ENCODE measurements at regions not wholly inside any gene's neighbourhood (a gene's known extent, or its start where the extent isn't known, plus 50 kb on each side); places are given as distances from the start of the nearest gene placed in this dataset.

- 47 to 67% methylated on average over 6 to 7 of the region's 7 CpGs for WGBS, 2 donors
- Histone ChIP-seq H3K36me3 (no peaks in the 10 kb centered on the region), H3K4me1 (no peaks in the 10 kb centered on the region), H3K9me3 (no peaks in the 10 kb centered on the region), H3K27me3 (no peaks in the 10 kb centered on the region), H3K27ac (no peak overlapping the region), H3K4me3 (no peak overlapping the region)
- no peak for TF ChIP-seq EP300 (IDR thresholded peaks at IDR 0.05)
- no peak for TF ChIP-seq CTCF (IDR thresholded peaks at IDR 0.05)
- TF ChIP-seq POLR2AphosphoS5 (IDR thresholded peaks at IDR 0.05): no peak
- no peak for TF ChIP-seq POLR2A (IDR thresholded peaks at IDR 0.05)
- DNase-seq (peak in 1 of 2 donors; percentile 54), ATAC-seq (ENCODE audit: low FRiP score in 2 of 2) (no peak)
These were observed 57.0 kb upstream of the MRPS22 start for GRCh38 chr3:139286825-139287224.

- no peak for DNase-seq
- TF ChIP-seq POLR2A (IDR thresholded peaks at IDR 0.05) (no peak), EP300 (IDR thresholded peaks at IDR 0.05) (no peak), CTCF (IDR thresholded peaks at IDR 0.05) (no peak), POLR2AphosphoS5 (IDR thresholded peaks at IDR 0.05) (no peak)
- WGBS, 2 donors: 80 to 92% methylated on average over 1 to 4 of the region's 4 CpGs
- no peaks in the 10 kb centered on the region for H3K27me3 ChIP-seq
- ATAC-seq (ENCODE audit: low FRiP score in 2 of 2): no peak
- H3K4me1 ChIP-seq: no peaks in the 10 kb centered on the region
- no peak overlapping the region for H3K4me3 ChIP-seq
- H3K36me3 ChIP-seq: no peaks in the 10 kb centered on the region
- no peak overlapping the region for H3K27ac ChIP-seq
- H3K9me3 ChIP-seq: no peaks in the 10 kb centered on the region
These were observed 56.3 kb upstream of the MRPS22 start for GRCh38 chr3:139287557-139287956.

GRCh38 chr3:139288266-139288821 is 55.5 kb upstream of the MRPS22 start:
- TF ChIP-seq POLR2A (IDR thresholded peaks at IDR 0.05) (no peak), EP300 (IDR thresholded peaks at IDR 0.05) (no peak), CTCF (IDR thresholded peaks at IDR 0.05) (no peak), POLR2AphosphoS5 (IDR thresholded peaks at IDR 0.05) (no peak)
- no peaks in the 10 kb centered on the region for H3K9me3 ChIP-seq
- ATAC-seq (ENCODE audit: low FRiP score in 2 of 2): no peak
- no peaks in the 10 kb centered on the region for H3K4me1 ChIP-seq
- H3K27me3 ChIP-seq: no peaks in the 10 kb centered on the region
- no peaks in the 10 kb centered on the region for H3K36me3 ChIP-seq
- no peak overlapping the region for H3K27ac ChIP-seq
- DNase-seq: no peak
- H3K4me3 ChIP-seq: no peak overlapping the region
- WGBS, 2 donors: 67 to 75% methylated on average over 7 to 8 of the region's 8 CpGs

GRCh38 chr3:139289860-139290524 is 53.8 kb upstream of the MRPS22 start:
- H3K27ac ChIP-seq: no peak overlapping the region
- H3K4me3 ChIP-seq: no peak overlapping the region
- H3K27me3 ChIP-seq: no peaks in the 10 kb centered on the region
- no peak for DNase-seq
- ATAC-seq (ENCODE audit: low FRiP score in 2 of 2): no peak
- H3K4me1 ChIP-seq: no peaks in the 10 kb centered on the region
- no peaks in the 10 kb centered on the region for H3K36me3 ChIP-seq
- TF ChIP-seq POLR2AphosphoS5 (IDR thresholded peaks at IDR 0.05): no peak
- no peak for TF ChIP-seq POLR2A (IDR thresholded peaks at IDR 0.05)
- TF ChIP-seq CTCF (IDR thresholded peaks at IDR 0.05): no peak
- TF ChIP-seq EP300 (IDR thresholded peaks at IDR 0.05): no peak
- 68 to 88% methylated on average over 3 to 6 of the region's 6 CpGs for WGBS, 2 donors
- no peaks in the 10 kb centered on the region for H3K9me3 ChIP-seq

Data from upper lobe of left lung (tissue), 6 donors.